Mucosa of descending colon (tissue), 3 donors: ENCODE measurements at regions not wholly inside any gene's neighbourhood (a gene's known extent, or its start where the extent isn't known, plus 50 kb on each side); places are given as distances from the start of the nearest gene placed in this dataset.

ENCODE experiments used
- ATAC-seq: fragments of 200-7000 bp; cut with Tn5 transposase; one replicate; pipeline ENCODE4 v1.9.1; 2020; ENCODE audit warnings: mild to moderate bottlenecking, moderate library complexity
- DNase-seq, 3 donors: peaks; one replicate each; pipeline ENCODE4 v3.0.0-alpha.2; 2020
- H3K36me3 ChIP-seq: fragments of 200-600 bp; one replicate; pipeline ENCODE4 v1.8.0; 2021; ENCODE audit warnings: low read depth, mild to moderate bottlenecking
- H3K4me1 ChIP-seq: fragments of 200-600 bp; one replicate; pipeline ENCODE4 v1.8.0; 2021; ENCODE audit warnings: low read depth, mild to moderate bottlenecking
- H3K4me3 ChIP-seq: fragments of 200-600 bp; one replicate; pipeline ENCODE4 v1.8.0; 2021; ENCODE audit warnings: mild to moderate bottlenecking
- H3K9me3 ChIP-seq: fragments of 200-600 bp; one replicate; pipeline ENCODE4 v1.8.0; 2021; ENCODE audit warnings: mild to moderate bottlenecking
- CTCF ChIP-seq: fragments of 200-600 bp; IDR thresholded peaks from one replicate; pipeline ENCODE4 v1.8.0; 2022; ENCODE audit warnings: antibody characterized with exemption, mild to moderate bottlenecking
- intact Hi-C, 2 donors: fragments of 100-400 bp; cut with DNase I in 1 of 2; cut with micrococcal nuclease in 1 of 2; formaldehyde crosslinking; loops; one replicate each; pipeline versions ENCODE4 v1.11.0 to v1.11.1; 2022; cut with DNase I, micrococcal nuclease
- donor health status: DM: no; HTN: no; CAD: no; lungs with moderate emphysema.
- donor health status: DM: no; HTN: no; CAD: no.
- donor health status: DM: no; HTN: yes; CAD: no.

DNA sequence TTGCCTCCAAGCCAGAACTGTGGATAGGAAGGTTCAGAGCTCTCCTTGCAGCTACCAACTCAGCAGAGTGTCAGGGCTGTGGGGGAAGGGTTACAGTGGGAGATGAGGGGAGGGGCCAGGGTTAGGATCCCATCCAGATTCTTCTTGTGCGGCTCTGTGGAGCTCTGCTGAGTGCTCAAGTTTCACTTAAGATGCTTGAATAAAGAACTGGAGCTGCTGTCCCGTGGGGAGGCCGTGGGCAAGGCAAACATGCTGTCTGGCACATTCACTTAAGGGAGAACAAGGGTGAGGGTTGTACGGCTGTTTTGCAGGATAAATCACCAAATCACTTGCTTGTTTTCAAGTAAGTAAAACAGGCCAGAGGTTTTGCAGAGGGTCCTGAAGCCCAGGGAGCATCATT is 197.1 kb downstream of the FAM76B start:
- Histone ChIP-seq H3K4me1 (no peaks in the 10 kb centered on the region), H3K4me3 (no peak overlapping the region), H3K36me3 (no peaks in the 10 kb centered on the region), H3K9me3 (no peaks in the 10 kb centered on the region)
- ATAC-seq, result no peak
- TF ChIP-seq CTCF, result no peak
- intact Hi-C loops, result no loop called here
- DNase-seq, result no peak

DNA sequence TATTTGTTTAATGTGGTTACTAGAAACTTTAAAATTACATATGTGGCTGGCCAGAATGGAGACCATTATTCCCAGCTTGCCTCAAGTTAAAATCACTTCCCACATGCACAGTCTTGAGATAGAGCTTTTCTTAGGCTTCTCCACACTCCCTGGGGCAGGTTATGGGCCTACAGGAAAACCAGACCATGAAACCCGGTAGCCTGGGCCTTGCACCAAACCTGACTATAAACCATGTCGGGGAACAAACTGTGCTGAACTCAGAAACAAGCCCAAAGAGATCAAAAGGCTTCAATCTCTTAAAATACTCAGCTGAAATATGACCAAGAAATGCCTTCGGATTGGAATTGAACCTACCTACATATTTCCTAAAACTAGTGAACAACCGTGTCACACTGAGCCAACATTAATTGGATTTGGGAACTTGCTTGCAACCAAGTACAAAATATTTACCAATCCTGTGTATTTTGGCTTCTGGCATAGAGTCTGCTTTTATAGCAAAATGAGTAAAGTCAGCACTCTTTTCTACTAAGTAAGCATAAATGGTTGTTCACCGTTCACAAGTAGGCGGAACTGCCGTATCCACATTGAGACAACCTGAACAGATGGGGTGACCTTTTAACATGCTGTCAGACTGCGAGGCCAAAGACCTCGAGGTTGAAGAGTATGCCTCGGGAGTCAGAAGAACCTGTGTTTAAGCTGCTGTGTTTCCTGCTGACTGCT is 199.5 kb downstream of the FAM76B start:
- ATAC-seq (no peak), DNase-seq (no peak)
- Histone ChIP-seq H3K9me3 (no peaks in the 10 kb centered on the region), H3K4me1 (no peaks in the 10 kb centered on the region), H3K4me3 (no peak overlapping the region), H3K36me3 (no peaks in the 10 kb centered on the region)
- TF ChIP-seq CTCF, result no peak
- intact Hi-C loops, result no loop called here

DNA sequence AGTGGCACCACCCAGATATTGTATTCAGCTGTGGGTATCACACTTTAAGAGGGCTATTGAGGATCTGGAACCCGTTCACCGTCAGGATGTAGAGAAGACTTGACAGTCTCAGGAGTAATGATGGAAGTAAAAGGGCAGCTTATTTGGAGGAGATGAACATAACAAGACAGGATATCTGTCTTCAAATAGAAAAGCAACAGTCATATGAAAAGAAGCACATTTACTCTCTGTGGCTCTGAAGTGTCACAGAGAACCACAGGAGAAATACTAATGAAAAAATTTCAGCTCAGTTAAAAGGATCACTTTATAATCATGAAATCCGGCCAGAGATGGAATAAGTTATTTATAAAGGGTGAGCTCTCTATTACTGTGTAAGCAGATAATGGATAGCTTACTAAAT is 200.8 kb downstream of the FAM76B start:
- no peak for DNase-seq
- no peak for TF ChIP-seq CTCF
- no peaks in the 10 kb centered on the region for H3K4me1 ChIP-seq
- no peak for ATAC-seq
- no peaks in the 10 kb centered on the region for H3K9me3 ChIP-seq
- H3K4me3 ChIP-seq, result no peak overlapping the region
- intact Hi-C loops, result no loop called here
- H3K36me3 ChIP-seq, result no peaks in the 10 kb centered on the region

- intact Hi-C loops, result no loop called here
- Histone ChIP-seq H3K9me3 (no peaks in the 10 kb centered on the region), H3K4me1 (no peaks in the 10 kb centered on the region), H3K4me3 (no peak overlapping the region), H3K36me3 (no peaks in the 10 kb centered on the region)
- no peak for DNase-seq
- no peak for ATAC-seq
- no peak for TF ChIP-seq CTCF
These were observed 202.9 kb downstream of the FAM76B start for GRCh38 chr11:95586661-95587060.

DNA sequence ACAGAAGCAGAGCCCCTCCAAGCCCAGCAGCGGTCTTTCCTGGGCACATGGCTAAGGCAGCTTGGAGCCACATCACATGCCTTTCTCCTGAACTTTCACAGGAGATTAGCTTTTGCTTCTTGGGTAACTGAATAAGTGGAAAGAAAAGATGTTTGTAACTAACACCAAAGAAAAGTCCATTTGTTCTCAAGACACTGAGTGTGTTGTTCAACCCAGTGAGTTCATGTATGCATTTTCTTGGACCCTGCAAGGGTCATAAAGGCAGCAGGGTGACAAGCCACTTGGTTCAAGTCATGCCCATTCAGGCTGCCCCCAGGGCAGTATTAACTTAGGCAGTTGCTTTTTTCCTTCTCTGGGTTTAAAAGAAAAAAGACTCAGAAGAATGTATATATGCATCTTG is 203.4 kb downstream of the FAM76B start:
- H3K4me1 ChIP-seq, result no peaks in the 10 kb centered on the region
- intact Hi-C loops, result no loop called here
- no peaks in the 10 kb centered on the region for H3K9me3 ChIP-seq
- ATAC-seq, result no peak
- H3K36me3 ChIP-seq, result no peaks in the 10 kb centered on the region
- DNase-seq, result no peak
- TF ChIP-seq CTCF, result no peak
- H3K4me3 ChIP-seq, result no peak overlapping the region

- Histone ChIP-seq H3K4me3 (no peak overlapping the region), H3K4me1 (no peaks in the 10 kb centered on the region), H3K9me3 (no peaks in the 10 kb centered on the region), H3K36me3 (no peaks in the 10 kb centered on the region)
- intact Hi-C loops, result no loop called here
- ATAC-seq (no peak), DNase-seq (no peak)
- no peak for TF ChIP-seq CTCF
These were observed 203.9 kb downstream of the FAM76B start for GRCh38 chr11:95585752-95586077.
